Cardiac muscle cell (in vitro differentiated cells and primary cell): ENCODE measurements at regions not wholly inside any gene's neighbourhood (a gene's known extent, or its start where the extent isn't known, plus 50 kb on each side); places are given as distances from the start of the nearest gene placed in this dataset.
A peak's percentile ranks its signal among the peaks of the same experiment; 100 is the strongest.

Experiments used
- DNase-seq, 2 donors: peaks; one replicate each; pipeline versions ENCODE4 v3.0.0 to v3.0.0-alpha.2; 2010 to 2017; ENCODE audit warnings: low read depth in 1 of 2, low spot score in 1 of 2
- H3K27ac ChIP-seq: fragments of 200-600 bp; sonication (generic); 2 replicates; pipeline ENCODE4 v1.5.1; 2016
- H3K27me3 ChIP-seq: fragments of 200-600 bp; sonication (generic); 2 replicates; pipeline ENCODE4 v1.6.0; 2016; ENCODE audit warnings: control low read depth
- H3K36me3 ChIP-seq: fragments of 200-600 bp; sonication (generic); 2 replicates; pipeline ENCODE4 v1.5.1; 2016; ENCODE audit warnings: control low read depth
- H3K4me1 ChIP-seq: fragments of 200-600 bp; sonication (generic); 2 replicates; pipeline ENCODE4 v1.8.1; 2017; ENCODE audit warnings: low read depth, mild to moderate bottlenecking, mixed run types
- H3K4me3 ChIP-seq: fragments of 200-600 bp; sonication (generic); 2 replicates; pipeline ENCODE4 v1.5.1; 2016; ENCODE audit warnings: mild to moderate bottlenecking
- H3K9me3 ChIP-seq: fragments of 200-600 bp; sonication (generic); 2 replicates; pipeline ENCODE4 v1.5.1; 2017; ENCODE audit warnings: low read depth, mild to moderate bottlenecking, control low read depth
- TF ChIP-seq, protein P1 (sequence below): IDR thresholded peaks from 2 replicates; pipeline ENCODE4 v1.5.1; 2012; ENCODE audit warnings: low read depth, mild to moderate bottlenecking, low read length

- H3K36me3 ChIP-seq = no peaks in the 10 kb centered on the region
- H3K27me3 ChIP-seq = no peaks in the 10 kb centered on the region
- TF ChIP-seq, protein P1, sequence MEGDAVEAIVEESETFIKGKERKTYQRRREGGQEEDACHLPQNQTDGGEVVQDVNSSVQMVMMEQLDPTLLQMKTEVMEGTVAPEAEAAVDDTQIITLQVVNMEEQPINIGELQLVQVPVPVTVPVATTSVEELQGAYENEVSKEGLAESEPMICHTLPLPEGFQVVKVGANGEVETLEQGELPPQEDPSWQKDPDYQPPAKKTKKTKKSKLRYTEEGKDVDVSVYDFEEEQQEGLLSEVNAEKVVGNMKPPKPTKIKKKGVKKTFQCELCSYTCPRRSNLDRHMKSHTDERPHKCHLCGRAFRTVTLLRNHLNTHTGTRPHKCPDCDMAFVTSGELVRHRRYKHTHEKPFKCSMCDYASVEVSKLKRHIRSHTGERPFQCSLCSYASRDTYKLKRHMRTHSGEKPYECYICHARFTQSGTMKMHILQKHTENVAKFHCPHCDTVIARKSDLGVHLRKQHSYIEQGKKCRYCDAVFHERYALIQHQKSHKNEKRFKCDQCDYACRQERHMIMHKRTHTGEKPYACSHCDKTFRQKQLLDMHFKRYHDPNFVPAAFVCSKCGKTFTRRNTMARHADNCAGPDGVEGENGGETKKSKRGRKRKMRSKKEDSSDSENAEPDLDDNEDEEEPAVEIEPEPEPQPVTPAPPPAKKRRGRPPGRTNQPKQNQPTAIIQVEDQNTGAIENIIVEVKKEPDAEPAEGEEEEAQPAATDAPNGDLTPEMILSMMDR = no peak
- H3K9me3 ChIP-seq = no peaks in the 10 kb centered on the region
- no peak for DNase-seq
- H3K4me3 ChIP-seq = no peak overlapping the region
- no peak overlapping the region for H3K27ac ChIP-seq
- no peaks in the 10 kb centered on the region for H3K4me1 ChIP-seq
Measured at GRCh38 chr21:29475329-29475728, 176.6 kb downstream of the BACH1 start.

GRCh38 chr21:29477347-29477746 lies 178.6 kb downstream of the BACH1 start:
- no peak for DNase-seq
- Histone ChIP-seq H3K27ac (no peak overlapping the region), H3K27me3 (no peaks in the 10 kb centered on the region), H3K4me1 (no peaks in the 10 kb centered on the region), H3K9me3 (no peaks in the 10 kb centered on the region), H3K36me3 (no peaks in the 10 kb centered on the region), H3K4me3 (no peak overlapping the region)
- TF ChIP-seq, protein P1 = no peak

GRCh38 chr21:29477941-29478340 lies 179.2 kb downstream of the BACH1 start:
- Histone ChIP-seq H3K27ac (no peak overlapping the region), H3K36me3 (no peaks in the 10 kb centered on the region), H3K27me3 (no peaks in the 10 kb centered on the region), H3K4me3 (no peak overlapping the region), H3K4me1 (no peaks in the 10 kb centered on the region), H3K9me3 (no peaks in the 10 kb centered on the region)
- peak in 1 of 2 donors; percentile 30 for DNase-seq
- TF ChIP-seq, protein P1 = no peak

DNA sequence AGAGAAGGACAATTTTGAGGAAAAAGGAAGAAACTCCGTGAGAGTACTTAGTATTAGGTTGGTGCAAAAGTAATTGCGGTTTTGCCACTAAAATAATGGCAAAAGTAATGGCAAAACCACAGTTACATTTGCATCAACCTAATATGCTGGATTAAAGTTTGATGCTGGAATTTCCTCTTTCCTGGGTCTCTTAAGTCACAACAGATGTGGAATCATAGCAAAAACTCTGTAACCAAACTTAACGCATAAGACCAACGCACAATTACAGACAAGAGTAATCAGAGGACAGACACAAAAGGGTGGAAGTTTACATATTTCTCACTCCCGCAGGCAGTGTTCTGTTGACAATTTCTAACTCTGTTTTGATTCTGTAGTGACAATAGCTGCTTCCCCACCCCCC lies 182.4 kb downstream of the BACH1 start:
- no peak for DNase-seq
- TF ChIP-seq, protein P1 = no peak
- Histone ChIP-seq H3K27me3 (no peaks in the 10 kb centered on the region), H3K9me3 (no peaks in the 10 kb centered on the region), H3K4me1 (no peaks in the 10 kb centered on the region), H3K4me3 (no peak overlapping the region), H3K27ac (no peak overlapping the region), H3K36me3 (no peaks in the 10 kb centered on the region)

DNA sequence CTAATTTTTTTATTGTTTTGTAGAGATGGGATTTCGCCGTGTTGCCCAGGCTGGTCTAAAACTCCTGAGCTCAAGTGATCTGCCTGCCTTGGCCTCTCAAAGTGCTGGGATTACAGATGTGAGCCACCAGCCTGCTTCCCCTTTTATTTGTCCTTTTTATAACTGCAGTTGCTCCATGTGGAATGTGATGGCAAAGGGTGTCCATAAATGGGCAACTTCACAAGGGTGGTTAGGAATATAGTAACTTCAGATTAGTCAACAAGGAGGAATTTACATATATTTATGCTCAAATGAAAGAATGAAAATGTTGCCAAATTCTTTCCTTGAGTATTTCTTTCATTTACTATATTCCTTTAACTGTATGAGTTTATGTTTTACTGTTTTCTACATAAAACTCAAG lies 182.9 kb downstream of the BACH1 start:
- TF ChIP-seq, protein P1 = no peak
- Histone ChIP-seq H3K36me3 (no peaks in the 10 kb centered on the region), H3K9me3 (no peaks in the 10 kb centered on the region), H3K4me1 (no peaks in the 10 kb centered on the region), H3K4me3 (no peak overlapping the region), H3K27me3 (no peaks in the 10 kb centered on the region), H3K27ac (no peak overlapping the region)
- peak in 1 of 2 donors; percentile 44 for DNase-seq

GRCh38 chr21:29486306-29486807 lies 187.6 kb downstream of the BACH1 start:
- no peak for DNase-seq
- no peak overlapping the region for H3K27ac ChIP-seq
- TF ChIP-seq, protein P1 = no peak
- no peaks in the 10 kb centered on the region for H3K27me3 ChIP-seq
- no peaks in the 10 kb centered on the region for H3K36me3 ChIP-seq
- H3K4me3 ChIP-seq = no peak overlapping the region
- no peaks in the 10 kb centered on the region for H3K9me3 ChIP-seq
- peaks cover 4% of the 10 kb centered on the region for H3K4me1 ChIP-seq
